Mucosa of gallbladder (tissue), 1 donor: ENCODE measurements at regions not wholly inside any gene's neighbourhood (a gene's known extent, or its start where the extent isn't known, plus 50 kb on each side); places are given as distances from the start of the nearest gene placed in this dataset.
"Not testable (repeated sequence)": the region's sequence is repeated elsewhere in the genome, so short reads cannot be mapped to it uniquely, and the experiment has no call there.

Experiments
- DNase-seq: peaks from one replicate; pipeline ENCODE4 v3.0.0-alpha.2; 2020; ENCODE audit warnings: low spot score
- donor health status: DM: no; HTN: no; CAD: no.

DNA sequence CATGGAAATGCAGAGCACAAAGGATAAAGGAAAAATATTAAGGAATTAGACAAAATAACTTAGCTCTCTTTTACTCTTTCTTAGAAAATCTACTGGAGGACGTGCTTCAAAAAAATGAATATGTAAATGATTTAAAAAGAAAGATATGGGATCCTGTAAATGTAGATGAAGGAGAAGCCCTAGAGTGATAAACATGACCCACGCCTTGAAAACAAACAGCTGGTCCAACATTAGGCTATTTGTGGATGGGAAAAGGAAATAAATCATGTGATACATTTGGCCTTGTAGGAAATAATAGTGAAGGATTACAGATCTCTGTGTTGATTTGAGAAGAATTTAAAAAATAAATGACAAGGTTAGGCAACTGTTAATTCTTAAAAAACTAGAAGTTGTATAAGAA, 492.1 kb upstream of the SLC39A10 start:
- DNase-seq = no peak

DNA sequence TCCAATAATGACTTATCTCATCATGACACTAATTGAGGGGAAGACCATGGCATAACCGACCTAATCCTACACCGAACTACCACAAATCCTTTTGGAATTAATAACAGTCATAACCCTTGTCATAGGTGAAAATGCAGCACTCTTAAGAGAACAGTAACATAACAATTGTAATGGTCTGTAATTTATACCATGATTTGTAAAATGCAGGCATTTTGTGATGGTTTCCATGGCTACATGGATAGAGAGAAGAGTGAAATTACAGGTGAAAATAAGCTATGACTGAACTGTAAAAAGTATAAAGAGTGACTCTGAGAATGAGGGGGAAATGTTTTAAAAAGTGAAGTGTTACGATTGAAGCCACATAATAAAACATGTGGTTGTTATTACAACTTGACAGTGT, 494.1 kb upstream of the SLC39A10 start:
- DNase-seq = no peak

- no peak for DNase-seq
Observed at GRCh38 chr2:195162194-195162593, 494.8 kb upstream of the SLC39A10 start.

- no peak for DNase-seq
Observed at GRCh38 chr2:195160963-195161362, 496.1 kb upstream of the SLC39A10 start.

DNA sequence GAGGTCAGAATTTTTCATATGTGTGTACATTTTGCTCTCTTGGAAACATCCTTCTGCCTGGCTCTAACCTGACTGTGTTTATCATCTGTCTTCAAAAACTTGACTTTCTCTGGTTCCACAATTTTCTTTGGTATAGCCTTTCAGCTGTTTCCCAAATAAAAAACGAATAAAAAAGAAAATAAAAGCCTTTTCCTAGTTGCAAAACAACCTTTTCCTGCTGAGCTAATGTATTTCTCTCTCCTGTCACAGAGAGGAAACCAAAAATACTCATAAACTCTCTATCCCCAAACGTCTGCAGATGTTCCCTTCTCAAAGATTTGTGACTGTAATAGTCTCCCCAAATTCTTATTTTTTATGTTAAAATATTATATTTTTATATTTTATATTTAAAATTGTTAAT, 505.3 kb upstream of the SLC39A10 start:
- DNase-seq = no peak

GRCh38 chr2:195150819-195151218, 506.2 kb upstream of the SLC39A10 start:
- no peak for DNase-seq

DNA sequence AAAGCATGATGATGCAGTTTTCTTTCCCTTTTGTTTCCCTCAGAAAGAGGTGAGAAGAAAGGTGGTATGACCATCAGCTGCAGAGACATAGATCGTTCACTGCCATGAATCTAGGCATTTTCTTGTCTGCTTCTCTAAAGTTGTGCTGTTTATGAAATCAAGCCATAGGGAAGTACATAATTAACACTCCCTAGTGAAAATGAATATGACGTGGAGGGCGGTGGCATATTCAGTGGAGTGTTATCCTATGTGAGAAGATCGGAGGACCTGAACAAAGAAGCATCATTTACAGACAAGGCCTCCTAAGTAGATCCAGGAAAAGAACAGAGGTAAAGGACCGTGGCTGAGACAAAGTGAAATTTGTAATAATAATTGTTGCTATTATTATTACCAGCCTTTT, 509.0 kb upstream of the SLC39A10 start:
- no peak for DNase-seq

DNA sequence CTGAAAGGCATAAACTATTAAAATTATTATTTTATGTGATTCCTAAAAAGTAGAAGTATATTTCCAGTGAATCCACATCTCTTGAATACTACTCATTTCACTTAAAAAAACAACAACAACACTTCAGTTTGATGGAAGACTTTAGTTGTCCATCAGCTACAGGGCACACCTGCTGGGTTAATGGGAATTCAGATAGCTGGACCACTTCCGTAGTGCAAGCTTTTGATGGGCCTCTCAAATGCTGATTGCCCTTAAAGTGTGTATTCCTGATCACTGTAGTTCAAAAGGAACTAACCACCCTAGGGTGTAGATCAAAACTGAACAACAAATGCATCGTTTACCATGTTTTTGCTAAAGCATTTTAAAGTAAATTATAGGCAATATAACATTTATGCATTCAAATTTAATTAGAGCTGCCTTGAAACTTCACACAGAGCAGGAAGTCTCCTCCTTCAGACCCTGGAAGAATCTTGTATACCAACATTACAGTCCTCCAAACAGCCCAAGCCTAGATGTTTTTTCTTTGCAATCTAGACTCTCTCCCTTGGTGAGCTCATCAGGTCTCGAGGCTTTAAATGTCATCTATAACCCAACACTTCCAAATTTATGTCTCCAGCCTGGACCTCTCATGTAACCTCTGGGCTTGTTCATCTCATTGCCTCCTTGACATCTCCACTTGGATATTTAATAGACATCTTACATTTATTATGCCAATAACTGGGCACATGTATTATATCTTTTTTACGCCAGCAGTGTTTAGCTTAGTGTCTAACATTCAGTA, 510.1 kb upstream of the SLC39A10 start:
- no peak for DNase-seq

DNA sequence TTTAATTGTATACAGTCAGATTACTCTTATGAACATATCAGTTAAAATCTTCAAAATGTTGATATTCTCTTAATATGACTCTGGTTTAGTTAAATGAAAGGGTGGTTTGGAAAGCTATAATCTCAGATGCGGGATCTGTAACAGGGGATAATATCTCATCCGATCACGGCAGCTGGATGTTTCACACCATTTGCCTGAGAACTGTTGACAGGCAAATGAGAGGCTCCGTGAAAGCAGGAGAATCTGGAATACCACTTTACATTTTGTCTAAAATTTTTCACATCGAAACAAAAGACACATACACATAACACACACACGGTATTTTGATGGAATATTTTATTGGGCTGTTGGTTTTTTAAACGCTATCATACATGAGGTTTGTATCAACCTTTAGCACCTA, 518.6 kb upstream of the SLC39A10 start:
- DNase-seq = no peak

GRCh38 chr2:195125889-195126288, 531.1 kb upstream of the SLC39A10 start:
- not testable (repeated sequence) for DNase-seq

- no peak for DNase-seq
Observed at GRCh38 chr2:195124391-195125079, 532.5 kb upstream of the SLC39A10 start.

- DNase-seq = no peak
Observed at GRCh38 chr2:195122653-195123052, 534.4 kb upstream of the SLC39A10 start.

DNA sequence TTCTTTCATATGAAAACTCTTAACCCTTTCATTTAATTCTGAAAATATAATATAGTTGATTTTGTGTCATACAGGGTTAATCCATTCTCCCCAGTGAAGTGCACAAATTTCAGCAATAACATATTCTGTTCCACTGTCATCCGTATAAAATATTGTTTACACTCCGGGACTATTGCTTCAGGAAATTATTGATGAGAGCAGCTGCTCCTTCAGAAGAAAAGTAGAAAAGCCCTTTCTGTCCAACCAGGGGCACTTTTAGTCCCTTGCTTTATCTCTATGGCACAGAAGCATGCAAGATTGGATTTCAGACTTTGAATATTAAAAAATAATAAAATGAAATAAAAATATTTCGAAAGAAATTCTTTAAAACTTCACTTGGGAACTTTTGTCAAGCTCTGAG, 535.7 kb upstream of the SLC39A10 start:
- no peak for DNase-seq

- no peak for DNase-seq
Observed at GRCh38 chr2:195119231-195119630, 537.8 kb upstream of the SLC39A10 start.

GRCh38 chr2:195118276-195118675, 538.8 kb upstream of the SLC39A10 start:
- no peak for DNase-seq

GRCh38 chr2:195117011-195117410, 540.0 kb upstream of the SLC39A10 start:
- DNase-seq = no peak

DNA sequence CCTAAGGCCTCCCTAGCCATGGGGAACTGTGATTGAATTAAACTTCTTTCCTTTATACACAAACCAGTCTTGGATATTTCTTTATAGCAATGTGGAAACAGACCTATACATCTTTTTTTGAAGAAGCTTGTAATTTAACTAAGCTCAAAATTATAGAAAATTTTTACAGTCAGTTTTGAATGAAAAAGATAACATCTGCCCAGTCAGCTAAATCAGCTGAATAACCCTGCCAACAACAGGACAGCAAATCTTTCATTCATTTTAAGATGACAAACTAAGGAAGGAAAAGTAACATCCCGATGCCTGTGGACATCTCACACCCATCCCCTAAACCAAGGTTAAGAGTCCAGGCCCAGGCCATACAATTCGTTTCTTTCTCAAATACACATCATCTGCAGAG, 541.3 kb upstream of the SLC39A10 start:
- no peak for DNase-seq

DNA sequence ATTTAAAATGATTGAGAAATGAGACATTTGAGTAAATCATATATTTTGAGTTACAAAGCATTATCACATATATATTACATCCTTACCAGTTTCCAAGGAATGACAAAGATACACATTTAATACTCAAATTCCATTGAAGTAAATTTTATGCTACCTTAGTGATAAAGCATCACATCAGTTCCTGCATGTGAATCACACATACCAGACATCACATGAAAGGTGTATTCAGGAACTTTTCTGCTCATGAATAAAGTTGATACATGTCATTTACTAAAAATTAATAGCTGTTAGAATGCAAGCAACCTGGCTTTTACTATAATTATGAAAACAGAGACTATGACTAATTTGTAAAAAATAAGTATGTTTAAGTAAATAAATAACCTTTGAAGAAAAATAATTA, 548.8 kb upstream of the SLC39A10 start:
- no peak for DNase-seq

GRCh38 chr2:195106681-195107380, 550.2 kb upstream of the SLC39A10 start:
- DNase-seq = no peak

DNA sequence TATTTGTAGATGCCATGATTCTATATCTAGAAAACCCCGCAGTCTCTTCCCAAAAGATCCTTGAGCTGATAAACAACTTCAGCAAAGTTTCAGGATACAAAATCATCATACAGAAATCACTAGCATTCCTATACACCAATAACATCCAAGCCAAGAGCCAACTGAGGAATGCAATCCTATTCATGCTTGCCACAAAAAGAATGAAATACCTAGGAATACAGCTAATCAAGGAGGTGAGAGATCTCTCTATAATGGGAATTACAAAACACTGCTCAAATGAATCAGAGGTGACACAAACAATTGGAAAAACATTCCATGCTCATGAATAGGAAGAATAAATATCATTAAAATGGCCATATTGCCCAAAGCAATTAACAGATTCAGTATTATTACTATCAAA, 551.4 kb upstream of the SLC39A10 start:
- no peak for DNase-seq

- DNase-seq = no peak
Observed at GRCh38 chr2:195094330-195094729, 562.7 kb upstream of the SLC39A10 start.

DNA sequence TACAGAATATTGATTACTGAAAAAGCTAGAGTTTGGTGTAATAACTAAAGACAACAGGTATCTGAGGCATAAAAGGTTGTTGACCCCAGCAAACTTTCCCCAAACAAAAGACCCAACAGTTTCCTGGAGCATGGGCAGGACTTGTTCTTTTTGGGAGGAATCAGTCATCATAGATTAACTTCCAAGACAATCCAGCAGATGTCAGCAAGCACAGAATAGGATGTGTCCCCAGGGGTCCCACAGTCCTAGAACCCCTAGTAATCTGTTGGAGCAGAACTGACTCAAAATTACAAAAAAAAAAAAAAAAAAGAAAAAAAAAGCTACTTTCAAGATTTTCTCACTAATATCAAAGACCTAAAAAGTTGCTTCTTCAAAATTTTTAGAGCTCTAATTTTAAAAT, 564.7 kb upstream of the SLC39A10 start:
- DNase-seq = no peak

DNA sequence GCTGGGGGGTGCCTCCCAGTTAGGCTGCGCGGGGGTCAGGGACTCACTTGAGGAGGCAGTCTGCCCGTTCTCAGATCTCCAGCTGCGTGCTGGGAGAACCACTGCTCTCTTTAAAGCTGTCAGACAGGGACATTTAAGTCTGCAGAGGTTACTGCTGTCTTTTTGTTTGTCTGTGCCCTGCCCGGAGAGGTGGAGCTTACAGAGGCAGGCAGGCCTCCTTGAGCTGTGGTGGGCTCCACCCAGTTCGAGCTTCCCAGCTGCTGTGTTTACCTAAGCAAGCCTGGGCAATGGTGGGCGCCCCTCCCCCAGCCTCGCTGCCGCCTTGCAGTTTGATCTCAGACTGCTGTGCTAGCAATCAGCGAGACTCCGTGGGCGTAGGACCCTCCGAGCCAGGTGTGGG, 584.2 kb upstream of the SLC39A10 start:
- not testable (repeated sequence) for DNase-seq
